KMS-11 (cell line): ENCODE measurements at regions not wholly inside any gene's neighbourhood (a gene's known extent, or its start where the extent isn't known, plus 50 kb on each side); places are given as distances from the start of the nearest gene placed in this dataset.
"Not testable (repeated sequence)": the region's sequence is repeated elsewhere in the genome, so short reads cannot be mapped to it uniquely, and the experiment has no call there.

Source experiments
- H2AFZ ChIP-seq: fragments of 200-600 bp; sonication (generic); 2 replicates; pipeline ENCODE4 v1.6.1; 2016; ENCODE audit warnings: antibody characterized with exemption, mixed run types, low read depth
- H3K27ac ChIP-seq: fragments of 200-600 bp; sonication (generic); 2 replicates; pipeline ENCODE4 v1.6.1; 2016; ENCODE audit warnings: mild to moderate bottlenecking, mixed run types
- H3K27me3 ChIP-seq: fragments of 200-600 bp; sonication (generic); 2 replicates; pipeline ENCODE4 v1.6.1; 2017; ENCODE audit warnings: mild to moderate bottlenecking, low read depth, mixed run types, moderate library complexity; ENCODE audit not compliant: insufficient read depth
- H3K36me3 ChIP-seq: fragments of 200-600 bp; sonication (generic); 2 replicates; pipeline ENCODE4 v1.6.1; 2017; ENCODE audit warnings: mild to moderate bottlenecking, mixed run types; ENCODE audit not compliant: insufficient read depth
- H3K4me1 ChIP-seq: fragments of 200-600 bp; sonication (generic); 2 replicates; pipeline ENCODE4 v1.6.1; 2016; ENCODE audit warnings: mild to moderate bottlenecking, low read depth, mixed run types; ENCODE audit not compliant: poor library complexity, severe bottlenecking
- H3K4me2 ChIP-seq: fragments of 200-600 bp; sonication (generic); 2 replicates; pipeline ENCODE4 v1.7.0; 2016; ENCODE audit warnings: mild to moderate bottlenecking, mixed run types
- H3K4me3 ChIP-seq: fragments of 200-600 bp; sonication (generic); IDR thresholded peaks from 2 replicates; pipeline ENCODE4 v1.6.1; 2017; ENCODE audit warnings: low read depth, low read length, mixed read lengths; ENCODE audit not compliant: insufficient read depth
- H3K79me2 ChIP-seq: fragments of 200-600 bp; sonication (generic); 2 replicates; pipeline ENCODE4 v1.6.1; 2016; ENCODE audit warnings: low read depth, mixed run types; ENCODE audit not compliant: insufficient read depth
- H3K9ac ChIP-seq: fragments of 200-600 bp; sonication (generic); 2 replicates; pipeline ENCODE4 v1.6.1; 2016; ENCODE audit warnings: mild to moderate bottlenecking, mixed run types
- H4K20me1 ChIP-seq: fragments of 200-600 bp; sonication (generic); 2 replicates; pipeline ENCODE4 v1.6.1; 2016; ENCODE audit warnings: mild to moderate bottlenecking, mixed run types; ENCODE audit not compliant: insufficient read depth
- TF ChIP-seq, protein P1 (sequence below): fragments of 200-600 bp; sonication (generic); conservative IDR thresholded peaks from 2 replicates; pipeline ENCODE4 v1.6.1; 2017; ENCODE audit warnings: low read depth, mild to moderate bottlenecking, antibody characterized with exemption, low read length, moderate library complexity, mixed read lengths

DNA sequence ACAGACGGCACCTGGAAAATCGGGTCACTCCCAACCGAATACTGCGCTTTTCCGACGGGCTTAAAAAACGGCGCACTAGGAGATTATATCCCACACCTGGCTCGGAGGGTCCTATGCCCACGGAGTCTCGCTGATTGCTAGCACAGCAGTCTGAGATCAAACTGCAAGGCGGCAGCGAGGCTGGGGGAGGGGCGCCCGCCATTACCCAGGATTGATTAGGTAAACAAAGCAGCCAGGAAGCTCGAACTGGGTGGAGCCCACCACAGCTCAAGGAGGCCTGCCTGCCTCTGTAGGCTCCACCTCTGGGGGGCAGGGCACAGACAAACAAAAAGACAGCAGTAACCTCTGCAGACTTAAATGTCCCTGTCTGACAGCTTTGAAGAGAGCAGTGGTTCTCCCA is 64.5 kb downstream of the SLC30A10 start:
- not testable (repeated sequence) for H3K36me3 ChIP-seq, H3K9ac ChIP-seq, H3K27me3 ChIP-seq, H3K4me2 ChIP-seq, H4K20me1 ChIP-seq, H3K4me1 ChIP-seq, H2AFZ ChIP-seq, H3K27ac ChIP-seq, H3K4me3 ChIP-seq, H3K79me2 ChIP-seq

DNA sequence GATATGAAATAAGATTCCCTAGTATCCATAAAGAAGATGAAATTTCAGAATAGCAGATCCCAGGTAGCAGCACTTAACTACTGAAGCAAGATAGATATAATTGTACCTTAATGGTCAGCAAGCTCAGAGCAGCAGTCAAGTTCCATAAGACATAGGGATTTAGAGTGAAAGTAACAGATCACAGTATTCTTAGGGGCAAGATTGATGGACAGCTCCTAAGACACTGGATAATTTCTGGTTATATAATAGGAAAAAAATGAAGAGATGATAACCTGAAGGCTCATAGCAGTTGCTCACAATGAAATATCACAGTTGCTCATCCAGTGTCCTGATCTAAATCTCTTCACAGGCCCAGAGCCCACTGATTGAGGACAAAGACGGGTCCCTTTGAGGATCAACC is 66.0 kb downstream of the SLC30A10 start:
- Histone ChIP-seq H3K9ac (no peak overlapping the region), H3K36me3 (no peaks in the 10 kb centered on the region), H3K27ac (no peak overlapping the region), H4K20me1 (no peaks in the 10 kb centered on the region), H3K79me2 (no peaks in the 10 kb centered on the region), H3K4me2 (no peak overlapping the region), H2AFZ (no peak overlapping the region), H3K4me3 (no peak overlapping the region), H3K4me1 (no peaks in the 10 kb centered on the region), H3K27me3 (no peaks in the 10 kb centered on the region)
- TF ChIP-seq, protein P1, sequence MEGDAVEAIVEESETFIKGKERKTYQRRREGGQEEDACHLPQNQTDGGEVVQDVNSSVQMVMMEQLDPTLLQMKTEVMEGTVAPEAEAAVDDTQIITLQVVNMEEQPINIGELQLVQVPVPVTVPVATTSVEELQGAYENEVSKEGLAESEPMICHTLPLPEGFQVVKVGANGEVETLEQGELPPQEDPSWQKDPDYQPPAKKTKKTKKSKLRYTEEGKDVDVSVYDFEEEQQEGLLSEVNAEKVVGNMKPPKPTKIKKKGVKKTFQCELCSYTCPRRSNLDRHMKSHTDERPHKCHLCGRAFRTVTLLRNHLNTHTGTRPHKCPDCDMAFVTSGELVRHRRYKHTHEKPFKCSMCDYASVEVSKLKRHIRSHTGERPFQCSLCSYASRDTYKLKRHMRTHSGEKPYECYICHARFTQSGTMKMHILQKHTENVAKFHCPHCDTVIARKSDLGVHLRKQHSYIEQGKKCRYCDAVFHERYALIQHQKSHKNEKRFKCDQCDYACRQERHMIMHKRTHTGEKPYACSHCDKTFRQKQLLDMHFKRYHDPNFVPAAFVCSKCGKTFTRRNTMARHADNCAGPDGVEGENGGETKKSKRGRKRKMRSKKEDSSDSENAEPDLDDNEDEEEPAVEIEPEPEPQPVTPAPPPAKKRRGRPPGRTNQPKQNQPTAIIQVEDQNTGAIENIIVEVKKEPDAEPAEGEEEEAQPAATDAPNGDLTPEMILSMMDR, result no peak

DNA sequence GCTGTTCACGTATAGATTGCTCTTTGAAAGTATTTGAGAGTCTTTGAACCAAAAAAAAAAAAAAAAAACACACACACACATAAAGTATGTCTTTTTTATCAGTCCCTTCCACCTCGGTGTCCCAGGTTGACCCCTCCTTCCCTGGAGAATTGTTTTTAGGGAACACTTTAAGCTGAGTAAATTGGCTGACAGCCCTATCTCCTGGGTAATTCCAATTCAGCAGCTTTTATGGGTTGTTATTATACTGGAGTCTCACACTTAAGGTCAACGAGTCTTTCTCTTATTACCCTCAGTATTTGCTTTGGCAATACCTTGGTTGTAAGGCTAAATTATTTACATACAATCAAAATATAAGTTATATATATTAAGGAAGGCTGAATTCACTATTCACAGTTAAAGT is 69.4 kb downstream of the SLC30A10 start:
- H3K9ac ChIP-seq, result no peak overlapping the region
- H3K27ac ChIP-seq, result no peak overlapping the region
- H3K4me3 ChIP-seq, result no peak overlapping the region
- H3K36me3 ChIP-seq, result no peaks in the 10 kb centered on the region
- no peaks in the 10 kb centered on the region for H4K20me1 ChIP-seq
- TF ChIP-seq, protein P1, result no peak
- H3K4me1 ChIP-seq, result no peaks in the 10 kb centered on the region
- no peak overlapping the region for H3K4me2 ChIP-seq
- no peaks in the 10 kb centered on the region for H3K27me3 ChIP-seq
- no peaks in the 10 kb centered on the region for H3K79me2 ChIP-seq
- no peak overlapping the region for H2AFZ ChIP-seq

DNA sequence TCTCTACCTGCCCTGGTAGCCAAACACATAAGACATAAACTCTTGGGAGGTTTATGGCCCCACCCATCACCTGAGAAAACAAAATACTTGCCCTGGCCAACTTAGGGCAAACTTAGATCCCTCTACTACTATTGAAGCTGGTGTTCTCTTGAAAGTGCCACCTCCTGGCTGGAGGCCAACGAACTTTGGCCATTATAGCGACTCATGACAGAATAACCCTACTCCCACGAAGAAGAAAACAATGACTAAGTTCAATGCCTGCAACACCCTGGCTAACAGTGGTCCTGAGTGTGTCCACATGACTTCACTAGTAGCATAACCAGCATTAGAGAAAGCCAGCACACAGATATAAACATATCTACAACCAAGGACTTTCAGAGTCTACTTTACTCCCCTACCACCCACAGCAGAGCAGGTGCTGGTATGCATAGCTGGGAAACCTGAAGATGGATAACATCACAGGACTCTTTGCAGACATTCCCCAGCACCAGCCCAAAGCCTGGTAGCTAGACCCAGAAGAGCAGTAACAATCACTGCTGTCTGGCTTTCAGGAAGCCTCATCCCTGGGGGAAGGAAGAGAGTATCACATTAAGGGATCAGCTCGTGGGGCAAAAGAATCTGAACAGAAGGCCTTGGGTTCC is 81.0 kb downstream of the SLC30A10 start:
- Histone ChIP-seq H3K4me2 (no peak overlapping the region), H3K79me2 (no peaks in the 10 kb centered on the region), H4K20me1 (no peaks in the 10 kb centered on the region), H3K36me3 (no peaks in the 10 kb centered on the region), H3K4me3 (no peak overlapping the region), H3K27ac (no peak overlapping the region), H3K9ac (no peak overlapping the region), H3K4me1 (no peaks in the 10 kb centered on the region), H2AFZ (no peak overlapping the region), H3K27me3 (no peaks in the 10 kb centered on the region)
- TF ChIP-seq, protein P1, result no peak

DNA sequence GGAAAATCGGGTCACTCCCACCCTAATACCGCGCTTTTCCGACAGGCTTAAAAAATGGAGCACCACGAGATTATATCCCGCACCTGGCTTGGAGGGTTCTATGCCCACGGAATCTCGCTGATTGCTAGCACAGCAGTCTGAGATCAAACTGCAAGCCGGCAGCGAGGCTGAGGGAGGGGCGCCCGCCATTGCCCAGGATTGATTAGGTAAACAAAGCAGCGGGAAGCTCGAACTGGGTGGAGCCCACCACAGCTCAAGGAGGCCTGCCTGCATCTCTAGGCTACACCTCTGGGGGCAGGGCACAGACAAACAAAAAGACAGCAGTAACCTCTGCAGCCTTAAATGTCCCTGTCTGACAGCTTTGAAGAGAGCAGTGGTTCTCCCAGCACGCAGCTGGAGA is 88.8 kb downstream of the SLC30A10 start:
- not testable (repeated sequence) for H3K79me2 ChIP-seq, H3K4me2 ChIP-seq, H3K27ac ChIP-seq, H4K20me1 ChIP-seq, H3K36me3 ChIP-seq, H2AFZ ChIP-seq, H3K4me3 ChIP-seq, H3K9ac ChIP-seq, H3K4me1 ChIP-seq, H3K27me3 ChIP-seq
